Smooth muscle cell (in vitro differentiated cells): ENCODE measurements at regions not wholly inside any gene's neighbourhood (a gene's known extent, or its start where the extent isn't known, plus 50 kb on each side); places are given as distances from the start of the nearest gene placed in this dataset.

ENCODE experiments used
- DNase-seq: peaks from one replicate; lab custom pipeline; 2025; ENCODE audit not compliant: unreplicated experiment; lab: John Stamatoyannopoulos, UW
- H2AFZ ChIP-seq: fragments of 200-600 bp; sonication (generic); 2 replicates; pipeline ENCODE4 v1.6.0; 2016; ENCODE audit warnings: antibody characterized with exemption, low read depth, mild to moderate bottlenecking
- H3F3A ChIP-seq: fragments of 200-600 bp; sonication (generic); 2 replicates; pipeline ENCODE4 v1.6.0; 2017; ENCODE audit warnings: antibody characterized with exemption, low read depth
- H3K27ac ChIP-seq: fragments of 200-600 bp; sonication (generic); 2 replicates; pipeline ENCODE4 v1.5.1; 2016; ENCODE audit warnings: low read depth, mild to moderate bottlenecking
- H3K27me3 ChIP-seq: fragments of 200-600 bp; sonication (generic); 2 replicates; pipeline ENCODE4 v1.6.1; 2016; ENCODE audit warnings: low read depth, mild to moderate bottlenecking
- H3K36me3 ChIP-seq: fragments of 200-600 bp; sonication (generic); 2 replicates; pipeline ENCODE4 v1.5.1; 2016; ENCODE audit warnings: low read depth
- H3K4me1 ChIP-seq: fragments of 200-600 bp; sonication (generic); 2 replicates; pipeline ENCODE4 v1.5.1; 2016; ENCODE audit warnings: low read depth
- H3K4me2 ChIP-seq: fragments of 200-600 bp; sonication (generic); 2 replicates; pipeline ENCODE4 v1.6.0; 2016; ENCODE audit warnings: mild to moderate bottlenecking
- H3K4me3 ChIP-seq: fragments of 200-600 bp; sonication (generic); 2 replicates; pipeline ENCODE4 v1.5.1; 2016; ENCODE audit warnings: mild to moderate bottlenecking
- H3K79me2 ChIP-seq: fragments of 200-600 bp; sonication (generic); 2 replicates; pipeline ENCODE4 v1.6.0; 2016; ENCODE audit warnings: low read depth, mild to moderate bottlenecking
- H3K9ac ChIP-seq: fragments of 200-600 bp; sonication (generic); 2 replicates; pipeline ENCODE4 v1.6.0; 2016; ENCODE audit warnings: low read depth
- H3K9me3 ChIP-seq: fragments of 200-600 bp; sonication (generic); replicated peaks from 2 replicates; pipeline ENCODE4 v1.5.1; 2016; ENCODE audit warnings: low read depth
- H4K20me1 ChIP-seq: fragments of 200-600 bp; sonication (generic); 2 replicates; pipeline ENCODE4 v1.6.0; 2016; ENCODE audit warnings: low read depth
- WGBS: methylation state at CpG from one replicate; pipeline ENCODE4 v1.1.7; 2016; ENCODE audit warnings: low lambda C conversion rate; 5-methylcytosine and 5-hydroxymethylcytosine counted together
- TF ChIP-seq, protein P1 (sequence below): fragments of 200-600 bp; sonication (generic); IDR thresholded peaks from 2 replicates; pipeline ENCODE4 v1.5.1; 2017; ENCODE audit warnings: borderline replicate concordance, mild to moderate bottlenecking, antibody characterized with exemption; ENCODE audit not compliant: insufficient read depth, poor library complexity, severe bottlenecking

GRCh38 chr7:132691201-132691600, 114.9 kb upstream of the PLXNA4 start:
- Histone ChIP-seq H3K9ac (no peak overlapping the region), H3K27me3 (peaks cover 4% of the 10 kb centered on the region)
- WGBS, result 92% methylated on average over 3 of the region's 3 CpGs

DNA sequence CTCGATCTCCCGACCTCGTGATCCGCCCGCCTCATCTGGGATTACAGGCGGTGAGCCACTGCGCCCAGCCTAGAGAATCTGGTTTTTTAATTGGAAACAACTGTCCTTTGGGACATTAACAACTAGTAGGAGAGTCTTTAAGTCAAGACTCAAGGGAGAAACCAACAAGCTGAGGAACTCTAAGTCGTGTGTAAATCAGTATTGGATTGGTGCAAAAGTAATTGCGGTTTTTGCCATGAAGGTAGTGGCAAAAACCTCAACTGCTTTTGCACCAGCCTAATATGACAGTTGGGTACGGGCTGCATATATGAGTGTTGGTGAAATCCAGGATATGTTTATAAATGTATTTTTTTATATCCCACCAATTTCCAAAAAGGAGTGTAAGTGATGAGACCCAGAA, 113.9 kb upstream of the PLXNA4 start:
- H3K9ac ChIP-seq, result no peak overlapping the region
- TF ChIP-seq, protein P1, sequence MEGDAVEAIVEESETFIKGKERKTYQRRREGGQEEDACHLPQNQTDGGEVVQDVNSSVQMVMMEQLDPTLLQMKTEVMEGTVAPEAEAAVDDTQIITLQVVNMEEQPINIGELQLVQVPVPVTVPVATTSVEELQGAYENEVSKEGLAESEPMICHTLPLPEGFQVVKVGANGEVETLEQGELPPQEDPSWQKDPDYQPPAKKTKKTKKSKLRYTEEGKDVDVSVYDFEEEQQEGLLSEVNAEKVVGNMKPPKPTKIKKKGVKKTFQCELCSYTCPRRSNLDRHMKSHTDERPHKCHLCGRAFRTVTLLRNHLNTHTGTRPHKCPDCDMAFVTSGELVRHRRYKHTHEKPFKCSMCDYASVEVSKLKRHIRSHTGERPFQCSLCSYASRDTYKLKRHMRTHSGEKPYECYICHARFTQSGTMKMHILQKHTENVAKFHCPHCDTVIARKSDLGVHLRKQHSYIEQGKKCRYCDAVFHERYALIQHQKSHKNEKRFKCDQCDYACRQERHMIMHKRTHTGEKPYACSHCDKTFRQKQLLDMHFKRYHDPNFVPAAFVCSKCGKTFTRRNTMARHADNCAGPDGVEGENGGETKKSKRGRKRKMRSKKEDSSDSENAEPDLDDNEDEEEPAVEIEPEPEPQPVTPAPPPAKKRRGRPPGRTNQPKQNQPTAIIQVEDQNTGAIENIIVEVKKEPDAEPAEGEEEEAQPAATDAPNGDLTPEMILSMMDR, result no peak
- no peak overlapping the region for H2AFZ ChIP-seq
- no peaks in the 10 kb centered on the region for H3K36me3 ChIP-seq
- H3K79me2 ChIP-seq, result no peaks in the 10 kb centered on the region
- no peak overlapping the region for H3K4me3 ChIP-seq
- 96% methylated on average over 10 of the region's 10 CpGs for WGBS
- H3K4me1 ChIP-seq, result peaks cover 18% of the 10 kb centered on the region
- H3K9me3 ChIP-seq, result no peaks in the 10 kb centered on the region
- no peaks in the 10 kb centered on the region for H4K20me1 ChIP-seq
- peaks cover 4% of the 10 kb centered on the region for H3K27me3 ChIP-seq
- no peak overlapping the region for H3K27ac ChIP-seq
- no peak for DNase-seq
- no peaks in the 10 kb centered on the region for H3F3A ChIP-seq
- no peak overlapping the region for H3K4me2 ChIP-seq

More at GRCh38 chr7:132691201-132691600, 114.9 kb upstream of the PLXNA4 start:
- no peaks in the 10 kb centered on the region for H3F3A ChIP-seq
- H3K9me3 ChIP-seq, result no peaks in the 10 kb centered on the region
- H3K27ac ChIP-seq, result no peak overlapping the region
- no peaks in the 10 kb centered on the region for H4K20me1 ChIP-seq
- TF ChIP-seq, protein P1, result no peak
- DNase-seq, result no peak
- peaks cover 18% of the 10 kb centered on the region for H3K4me1 ChIP-seq
- no peaks in the 10 kb centered on the region for H3K36me3 ChIP-seq
- H3K4me2 ChIP-seq, result no peak overlapping the region
- H3K79me2 ChIP-seq, result no peaks in the 10 kb centered on the region
- no peak overlapping the region for H2AFZ ChIP-seq
- H3K4me3 ChIP-seq, result no peak overlapping the region

- Histone ChIP-seq H3K36me3 (no peaks in the 10 kb centered on the region), H3K27me3 (peaks cover 4% of the 10 kb centered on the region), H3K9me3 (no peaks in the 10 kb centered on the region), H2AFZ (no peak overlapping the region), H3F3A (no peaks in the 10 kb centered on the region), H3K27ac (no peak overlapping the region), H4K20me1 (no peaks in the 10 kb centered on the region), H3K4me3 (no peak overlapping the region), H3K9ac (no peak overlapping the region), H3K4me2 (no peak overlapping the region), H3K4me1 (peaks cover 18% of the 10 kb centered on the region), H3K79me2 (no peaks in the 10 kb centered on the region)
- TF ChIP-seq, protein P1, result no peak
- 50% methylated on average over 5 of the region's 5 CpGs for WGBS
- DNase-seq, result no peak
Measured at GRCh38 chr7:132687981-132688383, 111.7 kb upstream of the PLXNA4 start.

GRCh38 chr7:132687016-132687415, 110.7 kb upstream of the PLXNA4 start:
- WGBS, result 92% methylated on average over 1 of the region's 1 CpG
- Histone ChIP-seq H3K79me2 (no peaks in the 10 kb centered on the region), H3K27ac (no peak overlapping the region), H3F3A (no peaks in the 10 kb centered on the region), H4K20me1 (no peaks in the 10 kb centered on the region), H3K4me1 (peaks cover 18% of the 10 kb centered on the region), H3K9me3 (no peaks in the 10 kb centered on the region), H2AFZ (no peak overlapping the region), H3K4me3 (no peak overlapping the region), H3K36me3 (no peaks in the 10 kb centered on the region), H3K27me3 (peaks cover 4% of the 10 kb centered on the region), H3K9ac (no peak overlapping the region), H3K4me2 (no peak overlapping the region)
- TF ChIP-seq, protein P1, result no peak
- no peak for DNase-seq
